Fibroblast of villous mesenchyme (primary cell): ENCODE measurements at regions not wholly inside any gene's neighbourhood (a gene's known extent, or its start where the extent isn't known, plus 50 kb on each side); places are given as distances from the start of the nearest gene placed in this dataset.

ENCODE experiments used
- DNase-seq: peaks from one replicate; pipeline ENCODE4 v3.0.0-alpha.2; 2010; ENCODE audit warnings: low read depth
- H3K4me3 ChIP-seq: 2 replicates; pipeline ENCODE4 v1.5.1; 2011; ENCODE audit warnings: low read depth, mild to moderate bottlenecking, low read length
- TF ChIP-seq, protein P1 (sequence below): IDR thresholded peaks from 2 replicates; pipeline ENCODE4 v1.5.1; 2012; ENCODE audit warnings: low read depth, mild to moderate bottlenecking, low read length; ENCODE audit not compliant: insufficient read depth

DNA sequence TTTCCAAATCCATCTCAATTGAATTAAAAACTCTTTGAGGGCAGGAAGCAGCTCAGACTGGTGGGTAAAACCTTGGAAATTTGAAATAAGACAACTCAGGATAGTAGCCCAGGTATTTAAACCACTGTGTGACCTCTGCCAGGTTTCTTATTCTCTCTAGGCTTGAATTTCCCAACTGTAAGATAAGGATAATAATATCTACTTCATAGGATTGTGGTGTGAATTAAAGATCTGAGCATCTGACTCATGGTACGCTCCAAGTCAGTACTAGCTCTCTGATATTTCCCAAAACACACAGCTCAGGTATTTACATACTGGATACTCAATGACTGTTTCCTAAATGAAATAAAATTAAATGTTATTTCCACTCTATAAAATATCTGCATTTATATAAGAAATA is 337.2 kb downstream of the LTN1 start:
- TF ChIP-seq, protein P1, sequence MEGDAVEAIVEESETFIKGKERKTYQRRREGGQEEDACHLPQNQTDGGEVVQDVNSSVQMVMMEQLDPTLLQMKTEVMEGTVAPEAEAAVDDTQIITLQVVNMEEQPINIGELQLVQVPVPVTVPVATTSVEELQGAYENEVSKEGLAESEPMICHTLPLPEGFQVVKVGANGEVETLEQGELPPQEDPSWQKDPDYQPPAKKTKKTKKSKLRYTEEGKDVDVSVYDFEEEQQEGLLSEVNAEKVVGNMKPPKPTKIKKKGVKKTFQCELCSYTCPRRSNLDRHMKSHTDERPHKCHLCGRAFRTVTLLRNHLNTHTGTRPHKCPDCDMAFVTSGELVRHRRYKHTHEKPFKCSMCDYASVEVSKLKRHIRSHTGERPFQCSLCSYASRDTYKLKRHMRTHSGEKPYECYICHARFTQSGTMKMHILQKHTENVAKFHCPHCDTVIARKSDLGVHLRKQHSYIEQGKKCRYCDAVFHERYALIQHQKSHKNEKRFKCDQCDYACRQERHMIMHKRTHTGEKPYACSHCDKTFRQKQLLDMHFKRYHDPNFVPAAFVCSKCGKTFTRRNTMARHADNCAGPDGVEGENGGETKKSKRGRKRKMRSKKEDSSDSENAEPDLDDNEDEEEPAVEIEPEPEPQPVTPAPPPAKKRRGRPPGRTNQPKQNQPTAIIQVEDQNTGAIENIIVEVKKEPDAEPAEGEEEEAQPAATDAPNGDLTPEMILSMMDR: no peak
- no peak overlapping the region for H3K4me3 ChIP-seq
- DNase-seq: no peak

DNA sequence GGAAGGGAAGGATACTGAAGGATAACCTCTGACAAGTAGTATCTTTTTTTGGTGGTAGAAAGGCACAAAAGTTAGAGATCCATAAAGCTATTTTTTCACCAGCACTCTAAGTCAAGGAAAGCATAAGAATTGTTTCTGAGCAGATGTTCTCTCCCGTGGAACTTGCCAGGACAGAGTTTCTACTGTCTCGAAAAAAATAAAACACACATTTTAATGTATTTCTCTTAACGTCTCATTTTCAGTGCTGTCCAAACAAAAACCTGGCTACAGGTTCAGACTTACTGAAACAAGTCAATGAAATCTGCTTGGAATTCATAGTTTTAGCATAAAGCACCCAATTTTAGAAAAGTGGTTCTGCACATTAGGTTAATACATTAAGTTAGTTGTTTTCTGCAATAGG is 338.3 kb downstream of the LTN1 start:
- TF ChIP-seq, protein P1: no peak
- H3K4me3 ChIP-seq: no peak overlapping the region
- no peak for DNase-seq

GRCh38 chr21:28644762-28645161 is 347.9 kb downstream of the LTN1 start:
- no peak overlapping the region for H3K4me3 ChIP-seq
- TF ChIP-seq, protein P1: no peak
- no peak for DNase-seq

- DNase-seq: no peak
- TF ChIP-seq, protein P1: no peak
- no peak overlapping the region for H3K4me3 ChIP-seq
These were observed 349.8 kb downstream of the LTN1 start for GRCh38 chr21:28642891-28643290.

DNA sequence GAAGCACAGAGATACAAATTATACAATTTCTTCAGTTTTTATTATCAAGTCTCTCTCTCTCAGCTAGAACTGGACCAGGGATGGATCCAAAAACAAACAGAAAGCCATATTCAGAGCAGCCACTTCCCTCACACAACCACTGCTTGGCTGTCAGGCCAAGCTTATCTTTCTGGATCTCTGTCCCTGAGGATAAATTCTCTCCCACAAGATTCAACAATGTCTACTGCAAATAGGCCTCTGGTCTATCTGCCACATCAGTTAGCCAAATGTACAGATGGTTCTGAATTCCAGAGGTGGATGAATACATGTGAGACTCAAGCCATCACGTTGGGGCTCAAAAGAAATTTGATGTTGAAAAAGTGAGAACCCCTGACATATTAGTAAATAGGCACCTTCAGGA is 350.9 kb downstream of the LTN1 start:
- TF ChIP-seq, protein P1: no peak
- DNase-seq: peak; percentile 19

DNA sequence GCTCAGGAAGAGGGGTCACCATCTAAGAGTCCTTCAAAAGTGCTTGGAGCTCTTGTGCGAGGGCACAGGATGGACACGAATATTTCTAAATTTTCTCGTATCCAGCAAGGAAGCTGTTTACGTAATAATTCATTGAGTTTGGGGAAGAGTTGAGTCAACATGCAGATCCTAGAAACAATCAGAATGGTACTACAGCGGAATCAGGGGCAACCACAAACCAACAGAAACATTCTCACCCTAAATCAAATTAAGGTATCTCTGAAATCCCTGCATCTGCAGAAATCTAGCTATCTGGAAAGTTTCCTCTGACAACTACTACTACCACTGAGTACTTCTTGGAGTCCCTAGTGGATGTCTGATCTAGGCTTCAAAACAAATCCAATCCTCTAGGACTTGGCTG is 352.4 kb downstream of the LTN1 start:
- TF ChIP-seq, protein P1: no peak
- no peak for DNase-seq
- no peak overlapping the region for H3K4me3 ChIP-seq

More for the DNA sequence above, 350.9 kb downstream of the LTN1 start:
- H3K4me3 ChIP-seq: no peak overlapping the region

DNA sequence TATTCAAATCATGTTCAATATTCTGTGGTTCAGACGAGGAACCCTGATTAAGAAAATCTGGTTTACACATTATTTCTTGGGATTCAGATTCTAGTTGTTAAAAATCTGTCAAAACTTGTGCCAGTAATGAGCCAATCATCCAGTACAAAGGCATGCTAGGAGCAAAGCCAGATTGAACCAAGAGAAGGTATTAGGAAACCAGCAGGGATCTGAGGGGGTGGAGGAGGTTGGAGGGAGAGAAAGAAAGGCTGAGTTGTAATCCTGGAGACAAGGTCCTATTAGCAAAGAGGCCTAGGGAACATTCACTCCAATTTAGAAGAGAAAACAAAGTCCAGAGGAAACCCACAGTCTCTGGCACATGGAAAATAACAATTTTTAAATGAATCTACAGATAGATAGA is 352.9 kb downstream of the LTN1 start:
- TF ChIP-seq, protein P1: no peak
- no peak for DNase-seq
- no peak overlapping the region for H3K4me3 ChIP-seq
